ENCODE measurements at regions not wholly inside any gene's neighbourhood (a gene's known extent, or its start where the extent isn't known, plus 50 kb on each side); places are given as distances from the start of the nearest gene placed in this dataset.

DNA sequence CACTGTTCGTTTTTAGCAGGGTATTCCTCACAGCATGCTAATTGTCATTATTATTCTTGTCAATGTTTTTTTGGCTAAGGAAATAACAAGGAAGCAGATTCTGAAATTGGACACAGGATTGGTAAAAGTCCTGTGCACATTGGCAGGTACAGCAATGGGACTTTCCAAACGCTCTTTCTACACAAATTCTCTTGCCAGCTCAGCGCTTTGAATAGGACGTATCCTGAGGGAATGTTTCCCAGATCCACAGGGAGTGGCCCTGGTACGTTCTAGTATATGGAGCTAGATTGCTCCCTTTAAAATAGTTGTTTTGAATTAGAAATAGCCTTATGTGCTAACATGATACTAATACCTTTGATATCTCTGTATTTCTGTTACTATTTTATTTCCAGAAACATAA, 82.8 kb upstream of the GRB10 start:
- TF ChIP-seq, protein P1, sequence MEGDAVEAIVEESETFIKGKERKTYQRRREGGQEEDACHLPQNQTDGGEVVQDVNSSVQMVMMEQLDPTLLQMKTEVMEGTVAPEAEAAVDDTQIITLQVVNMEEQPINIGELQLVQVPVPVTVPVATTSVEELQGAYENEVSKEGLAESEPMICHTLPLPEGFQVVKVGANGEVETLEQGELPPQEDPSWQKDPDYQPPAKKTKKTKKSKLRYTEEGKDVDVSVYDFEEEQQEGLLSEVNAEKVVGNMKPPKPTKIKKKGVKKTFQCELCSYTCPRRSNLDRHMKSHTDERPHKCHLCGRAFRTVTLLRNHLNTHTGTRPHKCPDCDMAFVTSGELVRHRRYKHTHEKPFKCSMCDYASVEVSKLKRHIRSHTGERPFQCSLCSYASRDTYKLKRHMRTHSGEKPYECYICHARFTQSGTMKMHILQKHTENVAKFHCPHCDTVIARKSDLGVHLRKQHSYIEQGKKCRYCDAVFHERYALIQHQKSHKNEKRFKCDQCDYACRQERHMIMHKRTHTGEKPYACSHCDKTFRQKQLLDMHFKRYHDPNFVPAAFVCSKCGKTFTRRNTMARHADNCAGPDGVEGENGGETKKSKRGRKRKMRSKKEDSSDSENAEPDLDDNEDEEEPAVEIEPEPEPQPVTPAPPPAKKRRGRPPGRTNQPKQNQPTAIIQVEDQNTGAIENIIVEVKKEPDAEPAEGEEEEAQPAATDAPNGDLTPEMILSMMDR (IDR thresholded peaks at IDR 0.05): no peak
- no peak for TF ChIP-seq POLR2A (IDR thresholded peaks at IDR 0.05)
- TF ChIP-seq POLR2AphosphoS5 (IDR thresholded peaks at IDR 0.05): no peak

Measured in stomach (tissue), 4 donors.